Naive thymus-derived CD8-positive, alpha-beta T cell (primary cell): ENCODE measurements at regions not wholly inside any gene's neighbourhood (a gene's known extent, or its start where the extent isn't known, plus 50 kb on each side); places are given as distances from the start of the nearest gene placed in this dataset.
A peak's percentile ranks its signal among the peaks of the same experiment; 100 is the strongest.

Experiments
- ATAC-seq, 2 donors: fragments of 150-1000 bp; cut with Tn5 transposase in 1 of 2; sonication (Bioruptor Pico), chemical (Tn5 transposase) in 1 of 2; 1 replicate in 1 of 2; 2 replicates in 1 of 2; pipeline ENCODE4 v1.10.0; 2021; ENCODE audit warnings: mild to moderate bottlenecking in 2 of 2, moderate library complexity in 2 of 2
- POLR2A ChIA-PET: fragments of 350-600 bp; sonication (Branson Sonifier 250); formaldehyde crosslinking; loops from one replicate; lab custom pipeline; 2021; ENCODE audit warnings: antibody characterized with exemption; lab: Charles Lee
- DNase-seq, 10 donors: peaks; one replicate each; pipeline versions ENCODE4 v3.0.0 to v3.0.0-alpha.2; 2020 to 2022
- H3K27ac Mint-ChIP-seq, 10 donors: one replicate each; pipeline ENCODE4 v1.8.0; 2020 to 2022; ENCODE audit warnings: mild to moderate bottlenecking in 10 of 10, mixed read lengths in 10 of 10, moderate library complexity in 4 of 10, inconsistent platforms in 1 of 10
- H3K27me3 Mint-ChIP-seq, 5 donors: one replicate each; pipeline ENCODE4 v1.8.0; 2021 to 2022; ENCODE audit warnings: mixed read lengths in 5 of 5
- H3K36me3 Mint-ChIP-seq, 3 donors: one replicate each; pipeline ENCODE4 v1.8.0; 2020 to 2022; ENCODE audit warnings: mixed read lengths in 3 of 3, mild to moderate bottlenecking in 2 of 3, inconsistent platforms in 1 of 3
- H3K4me1 Mint-ChIP-seq, 4 donors: one replicate each; pipeline ENCODE4 v1.8.0; 2021 to 2022; ENCODE audit warnings: mixed read lengths in 4 of 4
- H3K4me3 Mint-ChIP-seq, 10 donors: one replicate each; pipeline ENCODE4 v1.8.0; 2020 to 2022; ENCODE audit warnings: mild to moderate bottlenecking in 10 of 10, mixed read lengths in 10 of 10, moderate library complexity in 6 of 10, inconsistent platforms in 1 of 10
- H3K9me3 Mint-ChIP-seq, 9 donors: one replicate each; pipeline ENCODE4 v1.8.0; 2020 to 2022; ENCODE audit warnings: mixed read lengths in 9 of 9, mild to moderate bottlenecking in 3 of 9, inconsistent platforms in 1 of 9, moderate library complexity in 1 of 9

GRCh38 chr15:26097216-26097615 is 234.1 kb upstream of the ATP10A start:
- DNase-seq = no peak
- Mint-ChIP-seq H3K36me3 (peaks cover 0 to 3% (median 0%) of the 10 kb centered on the region in 3 donors), H3K27me3 (peaks cover 5 to 32% (median 23%) of the 10 kb centered on the region in 5 donors), H3K4me3 (no peak overlapping the region), H3K27ac (no peak overlapping the region), H3K4me1 (peaks cover 0 to 6% (median 2%) of the 10 kb centered on the region in 4 donors), H3K9me3 (no peaks in the 10 kb centered on the region)
- POLR2A ChIA-PET = no interaction called here
- ATAC-seq = no peak

GRCh38 chr15:26096581-26096980 is 233.5 kb upstream of the ATP10A start:
- Mint-ChIP-seq H3K4me1 (peaks cover 0 to 6% (median 2%) of the 10 kb centered on the region in 4 donors), H3K9me3 (no peaks in the 10 kb centered on the region), H3K36me3 (peaks cover 0 to 3% (median 0%) of the 10 kb centered on the region in 3 donors), H3K27me3 (peaks cover 5 to 28% (median 17%) of the 10 kb centered on the region in 5 donors), H3K27ac (no peak overlapping the region), H3K4me3 (no peak overlapping the region)
- DNase-seq (no peak), ATAC-seq (no peak)
- POLR2A ChIA-PET = interaction anchor here (0.5 kb wide), 1 partner anchor 67 kb away, joined by 4 read pairs; no protein-coding TSS in a partner anchor

GRCh38 chr15:26095710-26096330 is 232.7 kb upstream of the ATP10A start:
- Mint-ChIP-seq H3K27me3 (peaks cover 5 to 29% (median 15%) of the 10 kb centered on the region in 5 donors), H3K4me3 (peak overlapping the region in 1 of 10 donors; percentile 1), H3K4me1 (peaks cover 0 to 6% (median 2%) of the 10 kb centered on the region in 4 donors), H3K9me3 (no peaks in the 10 kb centered on the region), H3K27ac (no peak overlapping the region), H3K36me3 (peaks cover 0 to 3% (median 0%) of the 10 kb centered on the region in 3 donors)
- ATAC-seq (no peak), DNase-seq (no peak)
- POLR2A ChIA-PET = interaction anchor here (0.5 kb wide), 1 partner anchor 66 kb away, joined by 4 read pairs; no protein-coding TSS in a partner anchor

- Mint-ChIP-seq H3K27ac (no peak overlapping the region), H3K27me3 (peaks cover 3 to 32% (median 12%) of the 10 kb centered on the region in 5 donors), H3K4me1 (peaks cover 0 to 6% (median 2%) of the 10 kb centered on the region in 4 donors), H3K9me3 (no peaks in the 10 kb centered on the region), H3K36me3 (no peaks in the 10 kb centered on the region), H3K4me3 (no peak overlapping the region)
- DNase-seq = no peak
- ATAC-seq = no peak
- POLR2A ChIA-PET = no interaction called here
Measured at GRCh38 chr15:26091184-26091583, 228.1 kb upstream of the ATP10A start.

GRCh38 chr15:26087881-26088280 is 224.8 kb upstream of the ATP10A start:
- ATAC-seq = no peak

GRCh38 chr15:26087395-26087794 is 224.3 kb upstream of the ATP10A start:
- no peak for ATAC-seq
- H3K36me3 Mint-ChIP-seq = no peaks in the 10 kb centered on the region
- peak overlapping the region in 1 of 10 donors; percentile 66 for H3K27ac Mint-ChIP-seq
- H3K27me3 Mint-ChIP-seq = peaks cover 0 to 13% (median 2%) of the 10 kb centered on the region in 5 donors
- POLR2A ChIA-PET = no interaction called here
- peaks cover 0 to under 1% (median 0%) of the 10 kb centered on the region in 9 donors for H3K9me3 Mint-ChIP-seq
- H3K4me3 Mint-ChIP-seq = no peak overlapping the region
- peaks cover 6 to 11% (median 9%) of the 10 kb centered on the region in 4 donors for H3K4me1 Mint-ChIP-seq
- DNase-seq = no peak

More at GRCh38 chr15:26087881-26088280, 224.8 kb upstream of the ATP10A start:
- Mint-ChIP-seq H3K4me3 (no peak overlapping the region), H3K9me3 (no peaks in the 10 kb centered on the region), H3K36me3 (no peaks in the 10 kb centered on the region), H3K27ac (peak overlapping the region in 1 of 10 donors; percentile 66), H3K4me1 (peaks cover 3 to 8% (median 5%) of the 10 kb centered on the region in 4 donors), H3K27me3 (peaks cover 0 to 14% (median 3%) of the 10 kb centered on the region in 5 donors)
- POLR2A ChIA-PET = no interaction called here
- DNase-seq = no peak

GRCh38 chr15:26084771-26085170 is 221.6 kb upstream of the ATP10A start:
- DNase-seq (no peak), ATAC-seq (no peak)
- peaks cover 0 to 3% (median 3%) of the 10 kb centered on the region in 3 donors for H3K36me3 Mint-ChIP-seq
- peaks cover 14 to 36% (median 34%) of the 10 kb centered on the region in 4 donors for H3K4me1 Mint-ChIP-seq
- H3K9me3 Mint-ChIP-seq = peaks cover 0 to 5% (median 0%) of the 10 kb centered on the region in 9 donors
- POLR2A ChIA-PET = no interaction called here
- no peak overlapping the region for H3K4me3 Mint-ChIP-seq
- H3K27me3 Mint-ChIP-seq = peaks cover 0 to 7% (median 0%) of the 10 kb centered on the region in 5 donors
- H3K27ac Mint-ChIP-seq = peak overlapping the region in 1 of 10 donors; percentile 56

- peak overlapping the region in 8 of 10 donors; percentile 31 to 97 (median 48) for H3K27ac Mint-ChIP-seq
- H3K27me3 Mint-ChIP-seq = peaks cover 0 to 7% (median 0%) of the 10 kb centered on the region in 5 donors
- H3K4me1 Mint-ChIP-seq = peaks cover 14 to 45% (median 41%) of the 10 kb centered on the region in 4 donors
- POLR2A ChIA-PET = no interaction called here
- peak overlapping the region in 2 of 10 donors; percentile 2 to 41 for H3K4me3 Mint-ChIP-seq
- DNase-seq = no peak
- H3K36me3 Mint-ChIP-seq = peaks cover 0 to 3% (median 3%) of the 10 kb centered on the region in 3 donors
- peaks cover 0 to 5% (median 0%) of the 10 kb centered on the region in 9 donors for H3K9me3 Mint-ChIP-seq
- no peak for ATAC-seq
Measured at GRCh38 chr15:26083896-26084295, 220.8 kb upstream of the ATP10A start.

GRCh38 chr15:26083457-26083856 is 220.3 kb upstream of the ATP10A start:
- peaks cover 14 to 50% (median 42%) of the 10 kb centered on the region in 4 donors for H3K4me1 Mint-ChIP-seq

GRCh38 chr15:26082221-26083109 is 219.3 kb upstream of the ATP10A start:
- peaks cover 14 to 56% (median 46%) of the 10 kb centered on the region in 4 donors for H3K4me1 Mint-ChIP-seq
- ATAC-seq (peak; percentile 95), DNase-seq (peak; percentile 88 to 98 (median 96))
- peak overlapping the region; percentile 88 to 100 (median 97) for H3K27ac Mint-ChIP-seq
- POLR2A ChIA-PET = interaction anchor here (0.7 to 1.5 kb wide), 4 partner anchors 112 to 643 kb away, joined by 3 to 4 read pairs (median 4); partner anchors contain the start of genes ATP10A and UBE3A
- H3K27me3 Mint-ChIP-seq = peaks cover 0 to 4% (median 0%) of the 10 kb centered on the region in 5 donors
- peak overlapping the region; percentile 83 to 95 (median 92) for H3K4me3 Mint-ChIP-seq
- H3K9me3 Mint-ChIP-seq = peaks cover 0 to 5% (median 0%) of the 10 kb centered on the region in 9 donors
- H3K36me3 Mint-ChIP-seq = peaks cover 0 to 3% (median 3%) of the 10 kb centered on the region in 3 donors

More at GRCh38 chr15:26083457-26083856, 220.3 kb upstream of the ATP10A start:
- peaks cover 0 to 3% (median 3%) of the 10 kb centered on the region in 3 donors for H3K36me3 Mint-ChIP-seq
- peaks cover 0 to 5% (median 0%) of the 10 kb centered on the region in 9 donors for H3K9me3 Mint-ChIP-seq
- H3K27me3 Mint-ChIP-seq = peaks cover 0 to 7% (median 0%) of the 10 kb centered on the region in 5 donors
- ATAC-seq (no peak), DNase-seq (no peak)
- POLR2A ChIA-PET = no interaction called here
- H3K4me3 Mint-ChIP-seq = peak overlapping the region; percentile 83 to 95 (median 92)
- H3K27ac Mint-ChIP-seq = peak overlapping the region; percentile 84 to 100 (median 97)

- Mint-ChIP-seq H3K27ac (peak overlapping the region; percentile 88 to 100 (median 97)), H3K9me3 (peaks cover 0 to 5% (median 0%) of the 10 kb centered on the region in 9 donors)
Measured at GRCh38 chr15:26081758-26082220, 218.7 kb upstream of the ATP10A start.

GRCh38 chr15:26075770-26076169 is 212.6 kb upstream of the ATP10A start:
- ATAC-seq (no peak), DNase-seq (no peak)
- H3K27ac Mint-ChIP-seq = peak overlapping the region in 1 of 10 donors; percentile 4
- H3K9me3 Mint-ChIP-seq = no peaks in the 10 kb centered on the region
- peaks cover 0 to 6% (median 0%) of the 10 kb centered on the region in 3 donors for H3K36me3 Mint-ChIP-seq
- H3K27me3 Mint-ChIP-seq = peaks cover 5 to 29% (median 8%) of the 10 kb centered on the region in 5 donors
- peaks cover 4 to 42% (median 25%) of the 10 kb centered on the region in 4 donors for H3K4me1 Mint-ChIP-seq
- H3K4me3 Mint-ChIP-seq = no peak overlapping the region
- POLR2A ChIA-PET = no interaction called here

More at GRCh38 chr15:26081758-26082220, 218.7 kb upstream of the ATP10A start:
- Mint-ChIP-seq H3K4me3 (peak overlapping the region; percentile 83 to 95 (median 92)), H3K36me3 (peaks cover 0 to 3% (median 3%) of the 10 kb centered on the region in 3 donors), H3K27me3 (peaks cover 0 to 4% (median 0%) of the 10 kb centered on the region in 5 donors), H3K4me1 (peaks cover 14 to 56% (median 46%) of the 10 kb centered on the region in 4 donors)
- peak in 1 of 2 donors; percentile 39 for ATAC-seq
- DNase-seq = no peak
- POLR2A ChIA-PET = interaction anchor here (0.7 to 1.5 kb wide), 3 partner anchors 111 to 219 kb away, joined by 3 to 4 read pairs (median 3); partner anchors contain the start of gene ATP10A
